GM19238 (cell line): ENCODE measurements at regions not wholly inside any gene's neighbourhood (a gene's known extent, or its start where the extent isn't known, plus 50 kb on each side); places are given as distances from the start of the nearest gene placed in this dataset.
"Not testable (repeated sequence)": the region's sequence is repeated elsewhere in the genome, so short reads cannot be mapped to it uniquely, and the experiment has no call there.

Source experiments
- DNase-seq: peaks from one replicate; pipeline ENCODE4 v3.0.0; 2011; ENCODE audit warnings: low spot score; ENCODE audit not compliant: insufficient read length

DNA sequence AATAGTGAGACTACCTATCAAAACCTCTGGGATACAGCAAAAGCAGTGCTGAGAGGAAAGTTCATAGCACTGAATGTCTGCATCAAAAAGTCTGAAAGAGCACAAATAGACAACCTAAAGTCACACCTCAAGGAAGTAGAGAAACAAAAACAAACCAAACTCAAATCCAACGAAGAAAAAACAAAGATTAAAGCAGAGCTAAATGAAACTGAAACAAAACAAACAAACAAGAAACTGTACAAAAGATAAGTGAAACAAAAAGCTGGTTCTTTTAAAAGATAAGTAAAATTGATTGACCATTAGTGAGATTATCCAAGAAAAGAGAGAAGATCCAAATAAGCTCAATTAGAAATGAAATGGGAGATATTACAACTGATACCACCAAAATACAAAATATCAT lies 378.3 kb upstream of the NDST4 start:
- DNase-seq, result no peak

DNA sequence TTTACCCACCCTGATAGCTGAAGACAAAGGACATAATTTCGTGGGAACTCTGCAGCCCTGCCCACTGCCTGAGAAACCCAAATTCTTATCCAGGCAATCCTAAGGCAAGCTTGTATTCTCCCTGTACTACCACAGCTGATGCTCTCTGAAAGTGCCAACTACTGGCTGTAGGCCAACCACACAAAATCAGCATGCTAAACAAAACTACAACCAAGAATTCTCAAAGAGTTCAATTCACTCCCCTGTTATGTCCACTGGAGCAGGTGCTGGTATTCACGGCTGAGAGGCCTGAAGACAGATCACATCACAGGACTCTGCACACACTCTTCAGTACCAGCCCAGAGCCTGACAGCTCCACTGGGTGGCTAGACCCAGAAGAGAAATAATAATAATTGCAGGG lies 375.9 kb upstream of the NDST4 start:
- DNase-seq, result no peak

DNA sequence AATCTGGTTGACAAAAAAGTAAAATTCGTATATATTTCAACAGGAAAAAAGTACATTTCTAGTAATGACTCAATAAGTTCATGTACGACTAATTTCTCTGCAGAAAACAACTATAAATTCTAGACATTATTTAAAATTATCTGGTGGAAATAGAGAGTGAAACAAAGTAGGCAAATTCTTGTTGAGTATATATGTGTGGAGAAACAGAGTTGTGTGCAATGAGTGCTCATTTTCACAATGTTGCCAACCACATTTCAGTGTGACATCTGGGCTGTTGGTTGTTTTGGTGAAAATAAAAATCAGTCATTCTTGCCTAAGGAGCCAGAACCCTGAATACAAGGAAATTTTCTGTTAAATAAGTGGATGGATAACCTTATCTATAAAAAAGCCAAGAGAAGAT lies 372.0 kb upstream of the NDST4 start:
- DNase-seq, result no peak

DNA sequence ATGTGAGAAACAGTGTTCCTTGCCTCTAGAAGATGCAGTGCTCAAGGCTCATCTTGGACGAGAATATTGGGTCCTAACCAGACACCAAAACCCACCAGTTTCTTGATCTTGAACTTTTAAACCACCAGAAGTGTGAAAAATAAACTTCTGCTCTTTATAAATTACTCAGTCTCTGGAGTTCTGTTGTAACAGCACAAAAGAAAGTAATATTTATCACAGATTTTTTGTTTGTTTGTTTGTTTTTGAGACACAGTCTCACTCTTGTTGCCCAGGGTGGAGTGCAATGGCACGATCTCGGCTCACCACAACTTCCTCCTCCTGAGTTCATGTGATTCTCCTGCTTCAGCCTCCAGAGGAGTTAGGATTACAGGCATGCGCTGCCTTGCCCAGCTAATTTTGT lies 371.1 kb upstream of the NDST4 start:
- DNase-seq, result no peak

DNA sequence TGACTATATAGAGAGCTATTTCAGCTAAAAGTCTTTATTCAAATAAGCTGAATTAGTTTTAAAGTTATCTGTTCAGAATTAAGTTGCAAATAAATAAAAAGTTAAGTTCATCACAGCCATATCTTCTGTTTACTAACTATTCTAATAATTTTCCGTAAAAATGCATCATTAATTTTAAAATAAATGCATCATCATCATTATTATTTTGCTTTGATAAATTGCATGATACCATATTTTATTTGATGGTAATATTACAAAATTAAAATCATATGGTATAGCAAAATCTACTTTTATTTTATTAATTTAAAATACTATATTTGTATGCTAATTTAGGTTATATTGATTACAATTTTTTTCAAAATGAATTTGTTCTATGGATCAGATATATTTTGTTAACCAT lies 357.3 kb upstream of the NDST4 start:
- DNase-seq, result no peak

DNA sequence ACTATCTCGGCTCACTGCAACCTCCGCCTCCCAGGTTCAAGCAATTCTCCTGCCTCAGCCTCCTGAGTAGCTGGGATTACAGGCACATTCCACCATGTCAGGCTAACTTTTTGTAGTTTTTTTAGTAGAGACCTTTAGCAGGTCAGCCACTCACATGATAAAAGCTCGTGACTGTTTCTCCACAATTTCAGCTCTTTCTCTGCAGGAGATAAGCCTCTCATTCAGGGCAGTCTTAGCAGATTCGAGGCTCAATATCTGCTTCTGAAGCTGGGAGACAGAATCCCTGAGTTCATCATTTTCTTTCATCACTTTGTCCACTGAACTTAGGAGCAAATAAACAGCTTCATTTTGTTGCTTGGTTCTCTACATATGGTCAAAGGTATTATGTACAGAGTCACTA lies 345.9 kb upstream of the NDST4 start:
- DNase-seq, result not testable (repeated sequence)

DNA sequence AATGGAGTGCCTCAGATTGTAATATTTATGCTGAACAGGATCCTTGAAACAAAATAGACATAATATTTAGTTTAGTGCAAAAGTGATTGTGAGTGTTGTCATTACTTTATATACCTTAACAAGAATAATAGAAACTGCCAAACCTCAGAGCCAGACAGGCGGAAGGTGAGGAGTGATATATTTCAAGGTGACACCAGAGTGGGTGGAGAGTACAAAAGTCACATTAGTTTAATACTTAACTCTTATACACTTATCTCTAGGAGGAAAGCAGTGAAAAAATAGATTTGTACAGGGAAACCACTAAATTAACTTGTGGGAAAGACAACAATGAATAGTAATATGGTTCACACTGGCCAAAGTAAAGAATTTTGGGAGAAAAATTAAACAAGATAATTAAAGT lies 342.8 kb upstream of the NDST4 start:
- no peak for DNase-seq

DNA sequence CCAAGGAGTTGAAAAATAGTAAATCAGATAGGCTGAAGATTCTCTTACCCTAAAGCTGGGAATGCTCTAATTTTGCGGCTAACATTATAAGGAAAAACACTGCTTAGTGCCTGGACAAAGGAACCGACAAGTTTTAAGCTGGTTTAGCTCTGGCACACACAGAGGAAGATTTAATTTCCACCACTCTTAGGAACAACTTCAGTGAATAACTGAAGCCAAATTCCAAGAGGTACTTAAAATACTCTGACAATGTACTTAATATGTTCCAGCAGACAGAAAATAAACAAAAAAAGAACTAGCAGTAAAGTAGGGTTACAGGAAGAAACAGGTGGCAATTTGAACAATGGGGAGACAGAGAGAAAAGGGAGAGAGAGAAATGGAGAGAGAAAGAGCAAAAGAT lies 340.8 kb upstream of the NDST4 start:
- no peak for DNase-seq

DNA sequence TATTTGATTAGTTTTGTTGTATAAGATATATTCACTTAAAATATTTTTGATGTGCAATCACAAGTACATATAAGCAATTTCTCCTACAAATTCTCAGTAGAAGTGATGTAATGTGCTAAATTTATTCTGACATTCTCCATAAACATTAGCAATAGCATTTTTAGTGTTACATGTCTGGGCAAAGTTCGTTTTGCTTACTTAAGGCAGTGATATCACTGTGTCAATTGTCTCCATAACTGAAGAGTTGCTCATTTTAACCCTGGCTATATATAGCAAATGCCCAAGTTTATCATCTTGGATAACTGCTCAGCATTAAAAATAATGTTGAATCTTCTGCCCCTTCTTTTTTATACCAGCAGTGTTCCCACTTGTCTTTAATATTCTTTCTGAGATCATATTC lies 340.0 kb upstream of the NDST4 start:
- no peak for DNase-seq

DNA sequence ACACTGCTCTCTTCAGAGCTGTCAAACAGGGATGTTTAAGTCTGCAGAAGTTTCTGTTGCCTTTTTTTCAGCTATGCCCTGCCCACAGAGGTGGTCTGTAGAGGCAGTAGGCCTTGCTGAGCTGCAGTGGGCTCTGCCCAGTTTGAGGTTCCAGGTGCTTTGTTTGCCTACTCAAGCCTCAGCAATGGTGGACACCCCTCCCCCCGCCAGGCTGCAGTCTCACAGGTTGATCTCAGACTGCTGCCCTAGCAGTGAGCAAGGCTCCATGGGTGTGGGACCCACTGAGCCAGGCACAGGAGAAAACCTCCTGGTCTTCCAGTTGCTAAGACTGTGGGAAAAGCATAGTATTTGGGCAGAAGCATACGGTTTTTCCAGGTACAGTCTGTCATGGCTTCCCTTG lies 338.8 kb upstream of the NDST4 start:
- DNase-seq, result not testable (repeated sequence)

DNA sequence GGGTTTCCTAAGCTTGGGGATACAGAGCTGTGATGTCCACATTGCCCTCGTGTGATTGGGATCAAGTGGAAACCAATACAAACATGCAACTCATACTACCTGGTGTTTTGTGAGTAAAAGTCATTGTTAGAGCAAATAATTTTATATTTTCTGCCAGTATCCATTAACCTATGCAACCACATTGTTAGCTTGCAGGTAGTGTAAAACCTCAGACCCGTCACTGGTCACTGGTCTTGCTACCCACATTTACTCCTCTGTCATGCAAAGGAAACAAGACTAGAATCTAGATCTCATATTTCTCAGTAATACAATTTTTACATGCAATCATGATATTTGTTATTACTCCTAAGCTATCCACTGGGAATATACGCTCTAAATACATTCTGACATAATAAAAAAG lies 324.3 kb upstream of the NDST4 start:
- no peak for DNase-seq

DNA sequence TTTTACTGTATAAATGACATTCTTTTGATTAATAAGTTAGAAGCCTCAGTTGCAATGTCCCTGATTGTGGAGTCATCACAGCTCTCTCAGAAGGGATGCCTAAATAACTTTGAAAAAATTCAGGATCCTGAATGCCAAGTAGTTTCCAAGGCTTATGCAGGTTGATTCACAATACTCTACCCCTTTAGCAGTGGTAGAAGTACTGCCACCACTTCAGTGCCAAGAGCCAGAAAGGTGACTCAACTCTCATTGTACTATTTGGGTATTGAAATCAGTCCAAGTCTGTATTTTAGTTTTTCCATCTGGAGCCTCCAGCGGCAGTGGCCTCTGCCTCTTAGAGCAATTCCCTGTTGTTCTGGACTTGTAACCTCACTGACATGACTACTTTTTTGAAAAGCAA lies 320.1 kb upstream of the NDST4 start:
- no peak for DNase-seq

DNA sequence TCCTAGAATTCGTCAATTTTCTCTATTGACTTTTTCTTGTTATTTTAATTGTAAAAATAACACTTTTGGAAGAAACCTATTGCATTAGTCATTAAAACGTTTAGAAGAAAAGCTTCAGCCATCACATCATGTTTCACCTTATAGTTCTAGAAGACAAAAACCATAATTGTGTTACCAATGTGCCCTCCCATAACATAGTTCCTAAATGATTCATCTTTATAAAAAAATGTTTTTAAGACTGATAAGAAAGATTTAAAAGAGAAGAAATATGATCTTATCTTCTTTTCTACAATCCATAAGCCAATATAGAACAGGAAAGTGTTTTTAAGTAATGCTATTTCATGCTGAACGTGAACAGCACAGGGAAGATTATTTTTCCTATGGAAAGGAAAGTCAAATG lies 316.6 kb upstream of the NDST4 start:
- DNase-seq, result no peak

DNA sequence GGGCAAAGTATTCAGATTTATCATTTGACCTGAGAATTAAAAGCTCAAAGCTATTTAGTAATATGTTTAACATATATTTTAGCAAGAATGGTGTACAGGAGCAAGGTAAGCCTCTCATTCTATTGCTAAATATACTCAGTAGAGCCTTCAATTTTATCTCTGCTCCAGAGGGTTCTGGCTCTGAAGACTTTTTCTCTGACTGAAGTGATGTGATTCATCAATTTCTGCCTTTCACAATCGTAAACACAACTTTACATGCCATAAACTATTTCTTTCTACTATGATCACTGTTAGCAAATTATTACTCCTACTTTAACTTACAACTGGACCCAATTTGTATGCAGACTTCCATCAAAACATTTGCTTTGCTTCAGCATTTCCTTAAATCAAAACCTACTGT lies 315.0 kb upstream of the NDST4 start:
- no peak for DNase-seq

DNA sequence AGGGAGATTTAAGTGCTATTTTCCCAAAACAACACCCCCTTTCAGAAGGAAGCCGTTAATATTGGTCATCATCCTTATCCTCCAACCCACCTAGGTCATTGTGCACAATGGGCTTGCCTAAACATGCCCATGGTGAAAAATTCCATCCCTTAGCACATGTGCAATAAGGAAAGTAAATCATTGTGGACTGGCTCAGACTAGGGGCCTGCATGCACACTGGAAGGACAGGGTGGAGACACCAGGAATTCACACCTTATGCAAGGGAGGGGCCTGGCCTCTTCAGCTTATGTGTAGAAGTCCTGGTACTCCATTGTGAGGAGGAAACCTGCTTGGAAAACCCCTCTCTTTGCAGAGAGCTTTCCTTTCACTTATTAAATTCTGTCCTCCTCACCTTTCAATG lies 311.4 kb upstream of the NDST4 start:
- no peak for DNase-seq

DNA sequence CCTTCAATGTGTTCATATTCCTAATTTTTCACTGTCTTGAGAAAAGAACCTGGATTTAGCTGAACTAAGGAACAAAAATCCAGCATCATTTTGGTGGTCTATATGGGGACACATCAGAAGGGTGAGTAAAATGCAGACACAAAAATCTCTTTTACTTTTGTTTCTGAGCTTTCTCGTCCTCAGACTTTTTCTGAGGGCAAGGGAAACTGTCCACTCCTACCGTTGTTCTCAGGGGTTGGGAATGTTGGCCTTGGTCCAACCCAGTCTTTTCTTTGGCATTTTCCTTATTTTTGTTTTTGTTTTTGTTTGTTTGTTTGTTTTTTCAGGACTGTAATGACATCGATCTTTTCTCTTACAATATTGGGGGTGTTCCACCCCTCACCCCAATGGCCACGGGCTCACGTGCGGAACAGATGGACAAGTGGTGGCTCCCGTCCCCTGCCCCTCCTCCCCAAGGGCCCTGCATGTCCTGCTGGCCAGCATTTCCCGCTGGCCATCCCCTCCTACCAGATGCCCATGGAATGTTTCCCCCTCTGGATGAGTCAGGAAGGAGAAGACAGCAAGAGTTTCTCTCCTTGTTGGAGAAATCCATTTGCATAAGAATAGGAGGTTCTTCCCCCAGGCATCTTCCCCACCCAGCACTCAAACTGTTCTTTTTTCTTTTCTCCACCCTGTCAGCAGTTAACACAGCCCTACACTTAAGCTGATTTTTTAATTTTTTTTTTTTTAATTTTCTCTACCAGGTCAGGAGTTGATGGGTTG lies 305.4 kb upstream of the NDST4 start:
- no peak for DNase-seq

DNA sequence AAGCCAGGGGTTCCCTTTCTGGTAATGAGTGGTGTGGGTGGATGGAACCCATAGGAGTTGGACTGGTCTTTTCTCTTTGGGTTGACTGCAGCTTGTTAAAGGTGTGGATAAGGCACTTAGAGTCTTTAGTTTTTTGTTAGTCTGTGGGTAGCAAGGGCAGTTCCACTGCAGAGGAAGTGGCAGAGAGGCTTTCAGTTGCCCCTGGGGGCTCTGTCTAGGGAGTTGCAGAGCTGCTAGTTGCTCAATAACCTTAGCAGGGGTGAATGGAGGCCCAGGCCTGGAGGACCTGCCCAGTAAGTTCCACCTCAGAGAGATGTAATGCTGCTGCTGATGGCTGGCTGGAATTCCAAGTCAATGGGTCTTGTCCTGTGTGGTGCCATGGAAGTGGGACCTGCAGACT lies 282.6 kb upstream of the NDST4 start:
- no peak for DNase-seq

DNA sequence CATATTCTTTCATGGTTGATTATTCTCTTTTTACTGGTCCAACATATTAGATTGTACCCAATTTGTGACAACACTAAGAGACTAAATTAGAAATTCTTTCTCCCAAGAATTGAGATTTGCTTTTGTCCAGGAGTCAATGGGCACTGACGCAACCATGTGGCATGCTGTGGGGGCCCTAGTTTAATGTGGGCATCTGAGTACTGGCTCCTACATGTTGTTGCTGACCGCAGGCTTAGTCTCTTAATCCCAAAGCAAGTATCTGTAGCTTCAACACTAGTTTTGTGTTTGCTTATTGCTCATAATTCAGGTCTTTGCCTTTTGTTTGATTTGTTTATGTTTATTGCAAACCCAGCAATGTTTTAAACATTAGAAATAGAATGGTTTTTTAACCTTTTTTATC lies 263.4 kb upstream of the NDST4 start:
- DNase-seq, result no peak

DNA sequence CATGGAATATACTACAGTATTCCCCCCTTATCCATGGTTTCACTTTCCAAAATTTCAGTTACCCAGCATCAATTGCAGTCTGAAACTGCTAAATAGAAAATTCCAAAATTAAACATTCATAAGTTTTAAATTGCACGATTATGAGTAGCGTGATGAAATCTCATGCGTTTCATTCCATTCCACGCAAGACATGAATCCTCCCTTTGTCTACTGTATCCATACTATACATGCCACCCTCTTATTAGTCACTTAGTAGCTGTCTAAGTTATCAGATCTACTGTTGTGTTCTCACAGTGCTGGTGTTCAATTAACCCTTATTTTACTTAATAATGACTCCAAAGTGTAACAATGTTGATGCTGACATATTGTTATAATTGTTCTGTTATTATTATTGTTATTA lies 261.2 kb upstream of the NDST4 start:
- no peak for DNase-seq

DNA sequence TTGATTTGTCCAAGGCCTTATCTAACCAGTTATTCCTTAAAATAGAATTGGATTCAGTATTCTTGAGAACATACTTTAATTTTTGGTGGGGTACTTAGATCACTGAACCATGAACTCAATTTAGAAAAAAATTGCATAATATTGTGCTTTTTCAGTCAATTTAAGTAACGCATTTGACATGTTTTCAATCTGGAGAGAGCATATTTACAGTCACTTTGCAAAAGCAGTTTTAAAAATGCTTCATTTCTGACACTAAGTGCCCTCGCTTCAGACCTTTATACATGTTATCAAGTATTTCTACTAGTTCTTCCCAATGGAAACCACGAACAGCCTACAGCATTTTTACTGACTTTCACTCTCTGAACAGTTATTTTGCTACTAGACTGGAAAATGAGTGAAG lies 257.1 kb upstream of the NDST4 start:
- no peak for DNase-seq

DNA sequence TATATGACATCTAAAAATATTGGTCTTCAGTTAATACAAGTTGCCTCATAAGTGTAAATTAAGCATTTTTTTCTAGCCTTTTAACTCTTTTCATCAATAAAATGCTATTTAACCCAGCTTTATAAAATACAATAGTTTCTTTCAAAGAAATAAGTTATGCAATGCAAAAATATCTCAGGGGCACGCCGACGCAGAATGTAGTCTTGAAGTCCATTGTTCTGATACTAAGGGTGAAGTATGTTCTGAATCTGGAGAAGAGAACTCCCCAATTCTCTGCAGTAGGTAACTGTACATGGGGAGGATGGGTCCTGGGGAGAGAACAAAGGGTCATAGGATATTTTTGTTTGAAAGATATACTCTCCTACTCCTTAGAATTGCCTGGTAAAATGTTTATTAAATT lies 256.6 kb upstream of the NDST4 start:
- no peak for DNase-seq

DNA sequence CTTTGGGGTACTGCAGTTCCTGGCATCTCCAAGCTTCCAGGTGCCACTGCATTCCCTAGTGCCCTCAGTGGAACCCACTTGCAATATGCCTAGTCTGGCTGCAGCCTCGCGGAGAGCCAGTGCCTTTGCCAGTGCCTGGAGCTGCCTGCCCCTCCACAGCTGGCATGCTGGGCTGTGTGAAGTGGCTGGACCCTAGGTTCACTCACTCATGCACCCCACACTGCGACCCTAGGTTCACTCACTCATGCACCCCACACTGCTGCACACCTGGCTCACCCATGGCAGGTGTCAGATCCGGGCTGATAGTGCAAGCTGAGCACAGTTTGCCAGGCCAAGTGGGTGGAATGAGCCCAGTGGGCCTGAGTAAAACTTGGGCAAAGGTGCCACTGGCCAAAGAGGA lies 253.0 kb upstream of the NDST4 start:
- no peak for DNase-seq

DNA sequence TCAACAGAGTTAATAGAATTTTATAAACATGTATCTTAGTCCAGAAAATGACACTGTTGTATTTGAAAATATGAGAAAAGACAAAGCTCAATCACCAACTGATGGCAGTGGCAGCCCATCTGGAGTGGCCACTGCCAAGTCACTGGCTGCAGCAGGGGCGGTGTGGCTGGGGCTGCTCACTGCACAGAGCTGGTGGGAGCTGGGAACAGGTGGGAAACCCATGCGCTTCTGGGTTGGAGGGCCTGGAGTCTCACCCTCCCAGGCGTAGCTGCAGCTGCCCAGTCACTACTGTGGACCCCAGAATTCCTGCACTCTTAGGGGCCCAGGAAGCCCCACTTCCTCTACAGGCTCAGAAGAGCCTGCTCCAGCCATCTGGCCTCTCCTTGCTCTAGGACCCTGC lies 251.8 kb upstream of the NDST4 start:
- no peak for DNase-seq

DNA sequence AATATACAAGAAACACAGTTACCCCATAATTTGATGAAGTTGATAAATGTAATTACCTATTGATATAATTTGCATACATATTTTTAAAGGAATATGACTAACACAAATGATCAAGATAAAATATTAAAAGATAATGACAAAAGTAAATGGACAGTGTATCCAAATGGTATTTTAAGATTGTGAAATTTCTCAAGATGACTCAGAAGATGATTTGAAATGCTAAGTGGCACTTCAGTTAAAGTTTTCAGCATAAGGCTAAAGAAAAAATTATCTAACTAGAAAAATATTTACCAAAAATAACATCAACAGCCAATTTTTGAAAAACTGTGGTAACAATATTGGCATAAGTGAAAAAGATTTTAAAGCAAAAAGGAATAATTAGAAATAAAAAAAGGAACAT lies 248.4 kb upstream of the NDST4 start:
- no peak for DNase-seq
